ENCODE measurements at regions not wholly inside any gene's neighbourhood (a gene's known extent, or its start where the extent isn't known, plus 50 kb on each side); places are given as distances from the start of the nearest gene placed in this dataset.

DNA sequence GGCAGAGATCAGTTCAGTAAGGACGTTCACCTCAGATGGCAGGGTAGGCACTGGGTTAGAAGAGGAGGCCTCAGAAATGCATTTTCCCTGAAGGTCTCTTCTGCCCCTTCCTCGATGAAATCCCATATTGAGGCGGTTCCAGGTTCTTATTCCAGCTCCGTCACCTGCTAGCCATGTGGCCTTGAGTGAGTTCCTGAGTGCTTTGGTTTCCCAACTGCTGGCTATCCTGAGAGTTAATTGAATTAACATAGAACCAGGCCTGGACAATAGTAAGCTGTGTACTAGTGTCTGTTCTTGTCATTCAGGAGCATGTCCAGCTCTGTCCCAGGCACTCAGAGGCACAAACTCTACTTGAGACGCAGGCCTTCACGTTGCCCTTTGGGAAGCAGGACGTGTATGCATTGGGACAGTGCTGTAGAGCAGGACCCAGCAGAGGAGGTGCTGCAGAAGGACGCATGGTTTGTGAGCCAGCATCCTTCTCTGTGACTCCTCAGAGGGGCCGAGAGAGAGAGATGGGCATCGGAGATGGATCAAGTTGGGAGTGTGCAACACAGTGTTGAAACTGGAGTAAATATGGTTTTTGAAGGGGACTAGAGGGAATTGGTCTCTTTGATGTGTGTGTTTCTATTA is 114.2 kb downstream of the ASB7 start:
- TF ChIP-seq POLR2A (IDR thresholded peaks at IDR 0.05) (no peak), EP300 (IDR thresholded peaks at IDR 0.05) (no peak), POLR2AphosphoS5 (IDR thresholded peaks at IDR 0.05) (no peak)
- TF ChIP-seq, protein P1, sequence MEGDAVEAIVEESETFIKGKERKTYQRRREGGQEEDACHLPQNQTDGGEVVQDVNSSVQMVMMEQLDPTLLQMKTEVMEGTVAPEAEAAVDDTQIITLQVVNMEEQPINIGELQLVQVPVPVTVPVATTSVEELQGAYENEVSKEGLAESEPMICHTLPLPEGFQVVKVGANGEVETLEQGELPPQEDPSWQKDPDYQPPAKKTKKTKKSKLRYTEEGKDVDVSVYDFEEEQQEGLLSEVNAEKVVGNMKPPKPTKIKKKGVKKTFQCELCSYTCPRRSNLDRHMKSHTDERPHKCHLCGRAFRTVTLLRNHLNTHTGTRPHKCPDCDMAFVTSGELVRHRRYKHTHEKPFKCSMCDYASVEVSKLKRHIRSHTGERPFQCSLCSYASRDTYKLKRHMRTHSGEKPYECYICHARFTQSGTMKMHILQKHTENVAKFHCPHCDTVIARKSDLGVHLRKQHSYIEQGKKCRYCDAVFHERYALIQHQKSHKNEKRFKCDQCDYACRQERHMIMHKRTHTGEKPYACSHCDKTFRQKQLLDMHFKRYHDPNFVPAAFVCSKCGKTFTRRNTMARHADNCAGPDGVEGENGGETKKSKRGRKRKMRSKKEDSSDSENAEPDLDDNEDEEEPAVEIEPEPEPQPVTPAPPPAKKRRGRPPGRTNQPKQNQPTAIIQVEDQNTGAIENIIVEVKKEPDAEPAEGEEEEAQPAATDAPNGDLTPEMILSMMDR (IDR thresholded peaks at IDR 0.05) = no peak

Data from sigmoid colon (tissue), 4 donors.